SHP77 treated with DMSO at 0.1 percent for 48 hours (cell line): ENCODE measurements at regions not wholly inside any gene's neighbourhood (a gene's known extent, or its start where the extent isn't known, plus 50 kb on each side); places are given as distances from the start of the nearest gene placed in this dataset.

ENCODE experiments used
- DNase-seq: peaks from one replicate; lab custom pipeline; 2025; lab: John Stamatoyannopoulos, UW

- no peak for DNase-seq
Observed at GRCh38 chr6:44715188-44715587, 327.7 kb downstream of the CDC5L start.

GRCh38 chr6:44715925-44716324 is 328.4 kb downstream of the CDC5L start:
- no peak for DNase-seq

- no peak for DNase-seq
Observed at GRCh38 chr6:44717431-44717830, 329.9 kb downstream of the CDC5L start.

GRCh38 chr6:44721954-44722578 is 334.6 kb downstream of the CDC5L start:
- no peak for DNase-seq

GRCh38 chr6:44722736-44723135 is 335.2 kb downstream of the CDC5L start:
- DNase-seq = no peak

- no peak for DNase-seq
Observed at GRCh38 chr6:44723439-44724197, 336.1 kb downstream of the CDC5L start.

- no peak for DNase-seq
Observed at GRCh38 chr6:44725070-44725469, 337.6 kb downstream of the CDC5L start.

- no peak for DNase-seq
Observed at GRCh38 chr6:44727651-44728630, 340.4 kb downstream of the CDC5L start.

- no peak for DNase-seq
Observed at GRCh38 chr6:44730771-44731391, 343.4 kb downstream of the CDC5L start.

- DNase-seq = no peak
Observed at GRCh38 chr6:44731485-44732095, 344.1 kb downstream of the CDC5L start.

- no peak for DNase-seq
Observed at GRCh38 chr6:44732243-44732642, 344.7 kb downstream of the CDC5L start.

GRCh38 chr6:44733126-44733525 is 345.6 kb downstream of the CDC5L start:
- no peak for DNase-seq

- DNase-seq = no peak
Observed at GRCh38 chr6:44733868-44734267, 346.4 kb downstream of the CDC5L start.

- no peak for DNase-seq
Observed at GRCh38 chr6:44734886-44735629, 347.6 kb downstream of the CDC5L start.

- DNase-seq = no peak
Observed at GRCh38 chr6:44735630-44735963, 348.1 kb downstream of the CDC5L start.

GRCh38 chr6:44737341-44737740 is 349.8 kb downstream of the CDC5L start:
- DNase-seq = no peak

GRCh38 chr6:44737829-44738528 is 350.5 kb downstream of the CDC5L start:
- DNase-seq = no peak

- no peak for DNase-seq
Observed at GRCh38 chr6:44738601-44739146, 351.2 kb downstream of the CDC5L start.

- no peak for DNase-seq
Observed at GRCh38 chr6:44739181-44739580, 351.7 kb downstream of the CDC5L start.

- DNase-seq = no peak
Observed at GRCh38 chr6:44740566-44741120, 353.1 kb downstream of the CDC5L start.
